Neural cell (in vitro differentiated cells): ENCODE measurements at regions not wholly inside any gene's neighbourhood (a gene's known extent, or its start where the extent isn't known, plus 50 kb on each side); places are given as distances from the start of the nearest gene placed in this dataset.

Source experiments
- CTCF ChIP-seq: fragments of 450-650 bp; IDR thresholded peaks from 2 replicates; pipeline ENCODE4 v1.5.1; 2014; ENCODE audit warnings: antibody characterized with exemption, mild to moderate bottlenecking, moderate library complexity; ENCODE audit not compliant: poor library complexity, severe bottlenecking
- EZH2 ChIP-seq: fragments of 200-600, 300-800 bp; shearing (Covaris generic), sonication (generic); IDR thresholded peaks from 2 replicates; pipeline ENCODE4 v1.6.1; 2014; ENCODE audit warnings: antibody characterized with exemption, low read length, borderline replicate concordance, mild to moderate bottlenecking; ENCODE audit not compliant: insufficient read depth, poor library complexity, severe bottlenecking
- POLR2AphosphoS5 ChIP-seq: IDR thresholded peaks from 2 replicates; pipeline ENCODE4 v1.6.1; 2012
- RAD21 ChIP-seq: fragments of 450-650 bp; conservative IDR thresholded peaks from 2 replicates; pipeline ENCODE4 v1.6.1; 2014; ENCODE audit warnings: antibody characterized with exemption, mild to moderate bottlenecking, moderate library complexity
- SMC3 ChIP-seq: fragments of 450-650 bp; conservative IDR thresholded peaks from 2 replicates; pipeline ENCODE4 v1.6.1; 2014; ENCODE audit warnings: antibody characterized with exemption, mild to moderate bottlenecking, moderate library complexity; ENCODE audit not compliant: poor library complexity

- TF ChIP-seq CTCF (no peak), RAD21 (no peak), EZH2 (no peak), SMC3 (no peak), POLR2AphosphoS5 (no peak)
Measured at GRCh38 chr5:159458217-159458711, 128.0 kb upstream of the IL12B start.
